ENCODE measurements at regions not wholly inside any gene's neighbourhood (a gene's known extent, or its start where the extent isn't known, plus 50 kb on each side); places are given as distances from the start of the nearest gene placed in this dataset.

DNA sequence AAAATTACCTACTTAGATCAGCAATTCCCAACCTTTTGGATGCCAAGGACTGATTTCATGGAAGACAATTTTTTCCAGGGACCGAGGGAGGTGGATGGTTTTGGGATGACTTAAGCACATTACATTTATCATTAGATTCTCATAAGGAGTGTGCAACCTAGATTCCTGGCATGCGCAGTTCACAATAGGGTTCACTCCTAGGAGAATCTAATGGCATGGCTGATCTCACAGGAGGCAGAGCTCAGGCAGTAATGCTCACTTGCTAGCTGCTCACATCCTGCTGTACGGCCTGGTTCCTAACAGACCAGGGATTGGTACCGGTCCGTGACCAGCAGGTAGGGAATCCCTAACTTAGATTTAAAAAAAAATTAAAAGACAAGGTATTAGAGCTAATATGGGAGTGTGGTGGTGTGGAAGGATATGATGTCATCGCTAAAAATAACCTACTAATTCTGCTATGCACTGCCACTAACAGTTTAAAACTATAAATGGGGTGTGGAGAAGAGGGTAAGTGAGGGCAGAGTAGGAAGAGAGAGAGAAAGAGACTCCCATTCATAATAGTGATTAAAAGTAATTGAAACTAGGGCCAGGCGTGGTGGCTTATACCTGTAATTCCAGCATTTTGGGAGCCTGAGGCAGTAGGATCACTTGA lies 282.7 kb downstream of the BAMBI start:
- Histone ChIP-seq H3K4me3 (ENCODE audit: low read length, poor library complexity, severe bottlenecking) (no peak overlapping the region), H3K36me3 (ENCODE audit: insufficient read depth, low read length) (no peaks in the 10 kb centered on the region), H3K9me2 (replicated peaks; ENCODE audit: low read depth, low read length) (no peaks in the 10 kb centered on the region), H3K4me2 (ENCODE audit: low read depth, low read length, poor library complexity, severe bottlenecking) (no peak overlapping the region), H3K9ac (ENCODE audit: low read depth, low read length, poor library complexity, severe bottlenecking) (no peak overlapping the region), H2AFZ (ENCODE audit: low read length) (no peak overlapping the region), H3K4me1 (ENCODE audit: insufficient read depth, low read length, poor library complexity, severe bottlenecking) (no peaks in the 10 kb centered on the region), H3K9me3 (ENCODE audit: insufficient read depth, low read depth, low read length) (no peaks in the 10 kb centered on the region; the same call in 1 of the 2 replicates), H4K20me1 (ENCODE audit: insufficient read depth, low read length, poor library complexity, severe bottlenecking) (no peaks in the 10 kb centered on the region), H3K27me3 (ENCODE audit: insufficient read depth, low read length, poor library complexity, severe bottlenecking) (no peaks in the 10 kb centered on the region), H3K79me2 (ENCODE audit: insufficient read depth, low read length) (no peaks in the 10 kb centered on the region), H3F3A (ENCODE audit: low read depth) (no peaks in the 10 kb centered on the region)
- TF ChIP-seq, protein P1, sequence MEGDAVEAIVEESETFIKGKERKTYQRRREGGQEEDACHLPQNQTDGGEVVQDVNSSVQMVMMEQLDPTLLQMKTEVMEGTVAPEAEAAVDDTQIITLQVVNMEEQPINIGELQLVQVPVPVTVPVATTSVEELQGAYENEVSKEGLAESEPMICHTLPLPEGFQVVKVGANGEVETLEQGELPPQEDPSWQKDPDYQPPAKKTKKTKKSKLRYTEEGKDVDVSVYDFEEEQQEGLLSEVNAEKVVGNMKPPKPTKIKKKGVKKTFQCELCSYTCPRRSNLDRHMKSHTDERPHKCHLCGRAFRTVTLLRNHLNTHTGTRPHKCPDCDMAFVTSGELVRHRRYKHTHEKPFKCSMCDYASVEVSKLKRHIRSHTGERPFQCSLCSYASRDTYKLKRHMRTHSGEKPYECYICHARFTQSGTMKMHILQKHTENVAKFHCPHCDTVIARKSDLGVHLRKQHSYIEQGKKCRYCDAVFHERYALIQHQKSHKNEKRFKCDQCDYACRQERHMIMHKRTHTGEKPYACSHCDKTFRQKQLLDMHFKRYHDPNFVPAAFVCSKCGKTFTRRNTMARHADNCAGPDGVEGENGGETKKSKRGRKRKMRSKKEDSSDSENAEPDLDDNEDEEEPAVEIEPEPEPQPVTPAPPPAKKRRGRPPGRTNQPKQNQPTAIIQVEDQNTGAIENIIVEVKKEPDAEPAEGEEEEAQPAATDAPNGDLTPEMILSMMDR (conservative IDR thresholded peaks at IDR 0.05; ENCODE audit: low read length) = no peak
- no peak for TF ChIP-seq EZH2phosphoT487 (IDR thresholded peaks at IDR 0.05; ENCODE audit: borderline replicate concordance)

DNA sequence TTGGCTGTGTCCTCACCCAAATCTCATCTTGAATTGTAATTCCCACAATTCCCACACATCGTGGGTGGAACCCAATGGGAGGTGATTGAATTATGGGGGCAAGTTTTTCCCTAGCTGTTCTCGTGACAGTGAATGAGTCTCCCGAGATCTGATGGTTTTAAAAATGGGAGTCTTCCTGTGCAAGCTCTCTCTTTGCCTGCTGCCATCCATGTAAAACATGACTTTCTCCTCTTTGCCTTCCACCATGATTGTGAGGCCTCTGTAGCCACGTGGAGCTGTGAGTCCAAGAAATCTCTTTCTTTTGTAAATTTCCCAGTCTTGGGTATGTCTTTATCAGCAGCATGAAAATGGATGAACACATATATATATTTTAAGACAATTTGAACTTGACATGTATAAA lies 285.4 kb downstream of the BAMBI start:
- Histone ChIP-seq H3K36me3 (ENCODE audit: insufficient read depth, low read length) (no peaks in the 10 kb centered on the region), H3K27me3 (ENCODE audit: insufficient read depth, low read length, poor library complexity, severe bottlenecking) (no peaks in the 10 kb centered on the region), H2AFZ (ENCODE audit: low read length) (no peak overlapping the region), H3K9me2 (replicated peaks; ENCODE audit: low read depth, low read length) (no peaks in the 10 kb centered on the region), H3K9ac (ENCODE audit: low read depth, low read length, poor library complexity, severe bottlenecking) (no peak overlapping the region), H4K20me1 (ENCODE audit: insufficient read depth, low read length, poor library complexity, severe bottlenecking) (no peaks in the 10 kb centered on the region), H3K4me3 (ENCODE audit: low read length, poor library complexity, severe bottlenecking) (no peak overlapping the region), H3K79me2 (ENCODE audit: insufficient read depth, low read length) (no peaks in the 10 kb centered on the region), H3K4me2 (ENCODE audit: low read depth, low read length, poor library complexity, severe bottlenecking) (no peak overlapping the region), H3K9me3 (ENCODE audit: insufficient read depth, low read depth, low read length) (no peaks in the 10 kb centered on the region; the same call in 1 of the 2 replicates), H3F3A (ENCODE audit: low read depth) (no peaks in the 10 kb centered on the region), H3K4me1 (ENCODE audit: insufficient read depth, low read length, poor library complexity, severe bottlenecking) (no peaks in the 10 kb centered on the region)
- no peak for TF ChIP-seq EZH2phosphoT487 (IDR thresholded peaks at IDR 0.05; ENCODE audit: borderline replicate concordance)
- TF ChIP-seq, protein P1 (conservative IDR thresholded peaks at IDR 0.05; ENCODE audit: low read length) = no peak

DNA sequence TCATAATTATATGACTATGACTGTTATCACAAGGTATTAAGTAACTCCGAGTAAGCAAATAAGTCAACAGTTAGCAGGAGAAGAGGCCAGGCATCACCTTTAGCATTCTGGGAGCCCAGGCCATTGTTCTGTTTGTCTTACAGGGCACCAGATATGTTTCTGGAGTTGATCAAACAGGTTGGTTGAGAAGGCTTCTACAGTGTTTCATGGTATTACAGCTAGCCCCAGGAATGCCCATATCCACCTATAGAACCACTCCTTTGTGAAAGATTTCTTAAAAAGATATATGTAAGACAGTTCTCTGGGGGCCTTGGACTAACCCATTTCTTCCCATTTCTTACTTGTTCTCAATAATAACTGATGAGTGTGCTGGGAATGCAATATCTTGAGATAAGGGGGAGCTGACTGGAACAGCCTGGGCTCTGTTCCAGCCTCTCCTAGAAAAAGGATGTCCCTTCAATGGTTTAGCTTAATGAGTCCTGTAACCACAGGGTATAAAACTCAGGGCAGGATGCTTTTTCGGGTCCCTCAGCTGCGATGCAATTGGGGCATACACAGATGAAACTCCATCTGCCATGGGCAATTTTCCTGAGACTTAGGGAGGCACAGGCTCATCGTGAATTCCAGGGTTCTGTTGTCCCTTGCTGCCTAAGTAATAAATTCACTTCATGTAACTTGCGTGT lies 286.4 kb downstream of the BAMBI start:
- Histone ChIP-seq H3K27me3 (ENCODE audit: insufficient read depth, low read length, poor library complexity, severe bottlenecking) (no peaks in the 10 kb centered on the region), H4K20me1 (ENCODE audit: insufficient read depth, low read length, poor library complexity, severe bottlenecking) (no peaks in the 10 kb centered on the region), H3K4me2 (ENCODE audit: low read depth, low read length, poor library complexity, severe bottlenecking) (no peak overlapping the region), H3K79me2 (ENCODE audit: insufficient read depth, low read length) (no peaks in the 10 kb centered on the region), H3F3A (ENCODE audit: low read depth) (no peaks in the 10 kb centered on the region), H3K9me3 (ENCODE audit: insufficient read depth, low read depth, low read length) (no peaks in the 10 kb centered on the region; the same call in 1 of the 2 replicates), H3K9ac (ENCODE audit: low read depth, low read length, poor library complexity, severe bottlenecking) (no peak overlapping the region), H3K4me3 (ENCODE audit: low read length, poor library complexity, severe bottlenecking) (no peak overlapping the region), H2AFZ (ENCODE audit: low read length) (no peak overlapping the region), H3K36me3 (ENCODE audit: insufficient read depth, low read length) (no peaks in the 10 kb centered on the region), H3K4me1 (ENCODE audit: insufficient read depth, low read length, poor library complexity, severe bottlenecking) (no peaks in the 10 kb centered on the region), H3K9me2 (replicated peaks; ENCODE audit: low read depth, low read length) (no peaks in the 10 kb centered on the region)
- TF ChIP-seq EZH2phosphoT487 (IDR thresholded peaks at IDR 0.05; ENCODE audit: borderline replicate concordance) = no peak
- TF ChIP-seq, protein P1 (conservative IDR thresholded peaks at IDR 0.05; ENCODE audit: low read length) = no peak

All from Loucy (cell line).